GM18861 (cell line): ENCODE measurements at regions not wholly inside any gene's neighbourhood (a gene's known extent, or its start where the extent isn't known, plus 50 kb on each side); places are given as distances from the start of the nearest gene placed in this dataset.
A peak's percentile ranks its signal among the peaks of the same experiment; 100 is the strongest.

ENCODE experiments used
- ATAC-seq: cut with Tn5 transposase; IDR thresholded peaks from one replicate; pipeline ENCODE4 v1.9.1; 2021; ENCODE audit not compliant: unreplicated experiment

DNA sequence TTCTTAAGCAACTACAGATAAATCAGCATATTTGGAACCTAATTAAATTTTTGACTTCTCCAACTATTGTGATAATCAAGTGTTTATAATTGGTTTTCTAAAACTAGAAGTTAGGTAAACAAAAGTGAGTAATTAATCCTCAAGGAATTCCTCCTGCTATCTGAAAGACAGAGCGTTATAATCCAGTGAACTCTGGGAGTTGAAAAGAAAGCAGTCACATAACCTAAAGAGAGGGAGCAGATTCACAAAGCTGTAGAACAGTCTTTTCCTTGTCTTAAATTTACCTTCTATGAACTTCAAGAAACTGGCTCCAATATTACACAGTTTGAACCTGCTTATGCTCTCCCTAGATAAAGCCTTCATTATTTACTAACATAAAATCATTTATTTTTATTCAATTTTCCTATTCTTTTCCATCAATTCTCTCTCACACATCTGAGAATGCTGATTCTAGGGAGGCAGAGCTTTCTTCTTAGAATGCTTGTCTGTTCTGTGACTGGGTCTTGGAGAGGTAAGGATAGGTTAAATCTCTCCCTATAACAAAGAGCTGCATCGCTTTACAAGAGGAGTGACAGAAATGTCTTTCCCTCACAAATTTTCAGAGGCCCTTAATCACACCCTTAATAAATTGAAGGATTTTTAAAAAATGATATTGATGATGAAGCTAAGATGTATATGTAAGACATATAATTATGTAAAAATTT lies 132.8 kb downstream of the TUSC7 start:
- no peak for ATAC-seq

DNA sequence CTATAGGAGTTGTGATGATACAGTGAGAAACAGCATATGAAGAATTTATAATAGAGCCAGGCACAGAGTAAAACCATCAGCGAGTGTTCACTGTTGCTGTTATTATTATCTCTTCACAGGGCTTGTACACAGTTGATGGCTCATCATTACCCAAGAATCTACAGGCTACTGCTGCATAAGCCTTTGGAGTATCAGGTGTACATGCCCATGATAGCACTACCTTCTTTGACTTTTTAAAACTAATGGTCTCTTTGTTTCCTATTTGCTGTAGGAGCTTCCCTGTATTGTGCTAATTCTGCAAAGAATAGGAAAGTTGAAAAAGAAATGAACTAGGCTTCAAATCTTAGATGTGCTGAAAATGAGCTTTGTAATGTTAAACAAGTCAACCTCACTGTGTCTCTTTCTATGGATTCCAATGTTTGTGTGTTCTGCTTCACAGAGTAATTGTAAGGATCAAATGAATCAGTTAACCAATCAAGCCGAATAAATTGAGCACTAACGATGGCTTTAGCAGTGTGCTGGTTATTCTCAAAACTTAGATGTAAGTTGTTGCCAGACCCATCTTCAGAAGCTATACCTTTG lies 138.8 kb downstream of the TUSC7 start:
- ATAC-seq = no peak

DNA sequence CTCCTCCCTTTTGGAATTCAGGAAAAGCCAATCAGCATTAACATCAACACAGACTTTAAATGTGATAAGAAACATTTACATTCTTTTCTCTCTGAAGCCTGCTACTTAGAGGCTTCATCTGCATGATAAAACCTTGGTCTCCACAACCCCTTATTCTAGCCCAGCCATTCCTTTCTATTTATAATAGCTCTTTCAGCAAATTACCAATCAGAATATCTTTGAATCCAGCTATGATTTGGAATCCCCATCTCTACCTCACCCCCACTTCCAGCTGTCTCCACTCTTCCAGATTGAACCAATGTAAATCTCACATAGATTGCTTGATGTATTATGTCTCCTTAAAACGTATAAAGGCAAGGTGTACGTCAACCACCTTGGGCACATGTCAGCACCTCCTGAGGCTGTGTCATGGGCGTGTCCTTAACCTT lies 139.7 kb downstream of the TUSC7 start:
- no peak for ATAC-seq

DNA sequence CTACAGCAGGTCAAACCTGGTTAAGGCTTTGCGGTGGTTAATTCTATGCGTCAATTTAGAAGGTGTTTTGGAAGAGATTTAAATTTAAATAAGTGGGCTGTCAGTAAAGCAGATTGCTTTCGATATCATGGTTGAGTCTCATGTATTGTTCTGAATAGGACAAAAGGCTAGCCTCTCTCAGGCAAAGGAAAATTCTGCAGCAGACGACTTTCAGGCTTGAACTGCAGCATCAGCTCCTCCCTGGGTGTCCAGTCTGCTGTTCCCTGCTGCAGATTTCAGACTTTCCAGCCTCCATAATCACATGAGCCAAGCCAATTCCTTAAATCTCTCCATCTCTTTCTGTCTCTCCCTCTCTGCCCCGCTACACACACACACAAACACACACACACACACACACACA lies 143.2 kb downstream of the TUSC7 start:
- ATAC-seq = no peak

DNA sequence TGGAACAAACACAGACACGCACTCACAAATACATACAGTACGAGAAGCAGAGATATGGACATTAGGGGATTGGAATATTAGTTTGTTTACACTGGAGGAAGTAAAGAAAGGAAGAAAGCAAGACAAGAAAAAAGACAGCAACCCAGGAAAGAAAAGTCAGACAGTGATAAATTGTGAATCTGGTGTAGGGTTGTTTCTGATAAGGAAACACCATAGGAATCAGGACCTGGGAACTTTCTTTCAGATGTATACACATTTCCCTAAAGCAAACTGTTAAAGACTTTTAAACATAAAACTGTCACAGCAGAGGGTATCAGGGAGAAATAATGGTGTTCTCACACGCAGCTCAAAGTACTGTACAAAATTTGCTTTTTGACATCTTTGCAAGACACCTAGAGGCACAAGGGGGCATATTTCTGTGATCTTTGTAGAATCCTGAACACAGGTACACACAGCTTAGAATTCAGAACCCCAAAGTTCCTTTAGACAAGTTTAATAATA lies 153.7 kb downstream of the TUSC7 start:
- no peak for ATAC-seq

DNA sequence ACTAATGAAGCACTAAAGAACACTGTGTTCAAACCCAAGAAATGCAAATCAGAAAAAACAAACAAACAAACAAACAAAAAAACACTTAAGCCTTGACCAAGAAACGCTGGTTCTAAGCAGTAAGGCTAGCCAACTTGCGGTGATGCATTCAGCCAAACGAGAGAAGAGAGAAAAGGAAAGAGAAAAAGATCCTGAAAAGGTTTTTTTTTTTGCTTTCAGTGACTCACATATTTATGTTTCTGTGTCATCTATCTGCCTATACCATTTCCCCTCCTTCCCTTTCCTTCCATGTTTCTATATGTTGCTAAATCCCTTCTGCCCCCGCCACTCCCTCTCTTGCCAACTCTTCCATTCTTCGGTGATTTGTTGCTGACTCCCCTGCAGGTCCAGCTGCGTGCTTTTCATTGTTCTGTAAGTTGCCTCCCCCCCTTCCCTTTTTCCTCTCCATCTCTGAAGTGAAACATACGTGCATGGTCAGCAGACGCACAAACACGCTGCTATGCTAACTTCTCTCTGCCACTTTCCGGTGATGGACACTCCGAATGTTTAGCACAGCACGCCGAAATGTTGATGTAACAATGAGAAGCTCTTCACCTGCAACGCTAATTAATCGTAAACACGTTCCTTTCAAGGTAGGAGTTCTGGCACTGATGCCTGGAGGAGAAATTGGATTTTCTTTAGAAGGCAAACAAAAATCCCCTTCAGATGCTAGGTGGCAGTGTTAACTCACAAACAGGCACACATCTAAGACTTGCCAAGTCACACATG lies 154.4 kb downstream of the TUSC7 start:
- ATAC-seq = no peak

DNA sequence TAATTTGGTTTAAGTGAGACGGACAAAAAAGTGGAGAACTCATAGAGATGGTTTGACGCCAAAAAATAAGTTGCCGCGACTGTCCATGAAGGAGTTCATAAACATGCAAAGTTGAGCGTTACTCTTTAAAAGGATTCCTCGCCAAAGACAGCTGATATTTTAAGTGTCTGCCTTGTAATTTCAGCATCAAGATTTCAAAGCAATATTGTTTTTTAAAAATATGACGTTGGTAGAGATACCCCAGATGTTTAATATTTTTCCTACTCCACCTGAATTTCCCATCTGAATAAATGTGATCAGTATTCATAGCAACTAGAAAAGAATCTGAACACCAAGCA lies 155.0 kb downstream of the TUSC7 start:
- no peak for ATAC-seq

DNA sequence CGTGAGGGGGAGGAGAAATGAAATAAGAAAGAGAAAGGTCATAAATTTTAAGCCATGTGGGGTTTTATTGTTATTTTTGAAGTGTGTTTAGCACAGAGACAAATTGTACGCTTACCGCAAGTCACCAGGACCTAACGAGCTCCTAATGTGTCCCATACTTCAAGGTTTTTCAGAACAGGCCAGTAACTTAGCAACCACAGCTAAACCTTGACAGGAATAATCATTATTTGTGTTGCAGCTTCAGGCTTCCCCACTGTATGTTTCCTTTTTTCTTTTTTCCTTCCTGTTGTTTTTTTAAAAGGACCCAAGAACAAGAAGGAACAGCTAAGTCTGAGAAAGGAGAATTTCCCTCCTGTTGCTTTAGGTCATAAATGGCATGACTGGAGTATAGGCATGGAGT lies 160.8 kb downstream of the TUSC7 start:
- ATAC-seq = no peak

DNA sequence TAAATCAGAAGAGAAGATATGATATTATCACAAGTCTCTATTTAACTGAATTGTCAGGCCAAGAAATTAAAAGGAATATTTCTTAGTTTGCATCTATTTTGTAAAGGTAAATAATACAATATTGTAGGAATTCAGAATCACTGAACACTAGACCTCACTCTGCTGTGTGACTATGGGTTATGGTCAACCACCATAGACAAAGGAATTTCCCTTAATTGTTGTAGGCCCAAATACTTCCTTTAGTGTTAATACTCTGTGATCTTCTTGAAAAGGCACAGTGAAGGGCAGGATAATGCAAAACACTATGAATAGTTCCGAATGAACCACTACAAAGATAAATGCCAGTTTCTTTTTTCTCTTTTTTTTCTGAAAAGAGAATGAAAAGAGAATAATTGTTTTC lies 162.3 kb downstream of the TUSC7 start:
- no peak for ATAC-seq

DNA sequence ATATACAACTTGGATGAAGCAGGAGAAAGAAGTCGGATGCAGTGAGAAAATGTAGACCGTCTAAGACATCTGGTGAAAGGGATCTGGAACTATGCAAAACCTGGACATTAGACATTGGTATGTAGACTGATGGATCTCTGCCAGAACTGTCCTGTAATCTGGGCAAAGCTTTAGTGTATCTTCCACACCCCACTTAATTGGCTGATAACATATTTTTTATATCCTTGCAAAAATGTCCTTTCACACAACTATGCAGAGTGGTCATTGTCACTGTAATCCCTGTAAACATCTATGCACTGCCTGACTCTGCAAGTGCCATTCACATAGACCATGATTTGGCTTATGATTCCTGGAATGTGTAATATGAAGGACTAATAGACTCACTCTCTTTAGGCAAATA lies 163.1 kb downstream of the TUSC7 start:
- no peak for ATAC-seq

DNA sequence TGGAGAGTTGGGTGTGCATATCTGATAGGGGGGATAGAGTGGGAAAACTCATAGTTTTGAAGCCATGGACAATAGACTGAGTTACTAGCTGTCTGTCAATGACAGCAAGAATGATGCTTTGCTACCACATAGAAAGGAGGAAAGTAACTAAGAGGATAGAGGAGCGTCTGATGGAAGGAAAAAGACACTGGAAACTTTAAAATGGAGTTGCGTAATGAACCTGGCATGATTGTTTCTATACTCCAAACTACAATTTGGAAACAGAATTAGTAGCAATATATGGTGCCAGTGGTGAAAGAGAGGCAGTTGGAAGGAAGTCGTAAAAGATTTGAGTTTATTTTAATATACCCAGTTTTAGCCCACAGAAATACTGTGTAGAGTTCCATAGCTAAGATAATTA lies 163.6 kb downstream of the TUSC7 start:
- no peak for ATAC-seq

DNA sequence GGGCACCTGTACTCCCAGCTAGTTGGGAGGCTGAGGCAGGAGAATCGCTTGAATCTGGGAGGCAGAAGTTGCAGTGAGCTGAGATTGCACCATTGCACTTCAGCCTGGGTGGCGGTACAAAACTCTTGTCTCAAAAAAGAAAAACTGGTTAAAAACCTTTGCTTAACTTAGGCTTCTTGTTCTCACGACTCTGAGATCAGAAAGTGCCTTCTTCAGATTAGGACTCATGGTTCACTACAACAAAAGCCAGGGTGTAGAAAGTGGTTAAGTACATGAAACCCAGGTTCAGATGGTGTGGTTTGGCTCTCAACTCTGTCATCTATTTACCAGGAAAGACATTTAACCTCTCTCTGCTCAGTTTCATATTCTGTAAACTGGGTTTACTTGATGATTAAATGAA lies 168.4 kb downstream of the TUSC7 start:
- peak; percentile 90 for ATAC-seq

DNA sequence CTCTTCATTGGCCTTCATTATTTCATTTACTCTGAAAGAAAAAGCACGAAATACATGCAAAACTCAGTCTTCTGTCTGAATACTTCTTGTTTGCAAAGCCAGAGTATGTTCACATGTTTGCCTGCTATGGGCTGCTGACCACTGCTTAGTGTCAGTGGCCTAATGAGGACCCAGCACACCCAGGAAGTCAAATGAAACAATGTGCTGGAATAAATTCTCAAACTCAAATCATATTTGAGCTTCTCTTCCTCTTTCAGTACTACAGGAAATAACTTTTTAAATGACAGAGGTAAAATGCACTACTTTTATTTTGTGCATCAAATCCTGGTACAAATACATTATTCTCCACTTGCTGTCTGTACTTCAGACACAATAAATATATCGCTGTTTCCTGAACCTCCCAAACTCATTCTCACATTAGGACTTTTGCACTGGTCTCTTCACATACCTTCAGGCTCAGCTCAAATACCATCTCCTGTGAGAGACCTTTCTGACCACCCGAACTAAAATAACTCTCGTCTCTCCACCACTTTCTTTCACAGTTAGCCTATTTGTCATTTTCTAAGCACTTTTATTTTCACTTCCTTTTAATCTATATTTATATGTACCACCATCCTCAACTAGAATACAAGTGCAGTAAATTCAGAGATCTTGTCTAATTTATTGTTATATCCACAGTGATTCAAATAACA lies 176.8 kb downstream of the TUSC7 start:
- ATAC-seq = peak; percentile 93

DNA sequence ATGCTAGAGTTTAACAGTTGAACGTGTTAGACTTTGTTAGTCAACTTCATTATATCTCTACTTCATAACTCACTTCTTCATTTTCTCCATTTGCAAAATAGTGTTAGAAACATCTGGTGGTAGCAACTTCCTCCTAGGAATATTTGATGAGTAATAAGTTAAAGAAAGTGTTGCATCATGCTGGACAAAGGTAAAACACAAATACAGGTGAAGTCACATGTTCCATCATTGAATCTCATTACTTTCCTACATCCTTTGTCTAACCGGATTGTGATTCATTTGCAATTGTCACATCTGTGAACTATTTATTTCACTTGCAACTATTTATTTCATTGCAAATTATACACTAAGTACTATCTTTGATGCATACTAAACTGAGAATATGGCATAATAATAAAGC lies 186.5 kb downstream of the TUSC7 start:
- no peak for ATAC-seq

DNA sequence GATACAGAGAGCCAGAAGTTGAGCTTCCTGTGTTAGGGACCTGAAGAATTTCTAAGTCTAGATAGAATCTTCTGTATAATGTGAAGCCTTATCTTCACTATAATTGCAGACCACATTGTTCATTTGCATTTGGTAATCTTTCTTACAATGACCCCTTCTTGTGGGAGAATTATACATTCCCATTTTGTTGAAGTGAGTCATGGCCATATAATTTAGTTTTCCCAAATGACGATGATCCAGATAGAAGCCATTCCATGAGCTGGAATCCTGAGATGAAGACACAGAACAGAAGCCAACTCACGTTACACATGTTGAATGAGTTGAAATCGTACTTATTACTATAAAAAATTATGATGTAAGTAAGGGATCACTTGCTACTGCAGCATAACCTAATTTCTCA lies 187.8 kb downstream of the TUSC7 start:
- ATAC-seq = no peak

DNA sequence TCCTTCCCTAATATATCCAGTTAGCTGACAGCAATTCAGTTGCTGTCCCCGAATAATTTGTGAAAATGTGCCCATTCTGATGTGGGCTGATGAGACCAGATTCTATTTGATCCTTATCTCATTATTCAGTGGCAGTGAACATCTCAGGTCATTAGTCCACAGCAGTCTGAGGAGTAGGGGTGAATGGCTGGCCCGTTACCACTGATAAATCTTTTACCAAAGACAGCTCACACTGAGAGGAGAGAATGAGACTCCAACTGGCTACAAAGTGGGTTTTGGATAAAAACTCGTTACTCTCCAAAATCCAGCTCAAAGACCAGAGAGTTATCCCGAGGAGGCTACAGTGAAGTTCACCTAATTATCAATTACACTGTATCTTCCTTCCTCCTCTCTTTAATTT lies 189.7 kb downstream of the TUSC7 start:
- ATAC-seq = no peak

DNA sequence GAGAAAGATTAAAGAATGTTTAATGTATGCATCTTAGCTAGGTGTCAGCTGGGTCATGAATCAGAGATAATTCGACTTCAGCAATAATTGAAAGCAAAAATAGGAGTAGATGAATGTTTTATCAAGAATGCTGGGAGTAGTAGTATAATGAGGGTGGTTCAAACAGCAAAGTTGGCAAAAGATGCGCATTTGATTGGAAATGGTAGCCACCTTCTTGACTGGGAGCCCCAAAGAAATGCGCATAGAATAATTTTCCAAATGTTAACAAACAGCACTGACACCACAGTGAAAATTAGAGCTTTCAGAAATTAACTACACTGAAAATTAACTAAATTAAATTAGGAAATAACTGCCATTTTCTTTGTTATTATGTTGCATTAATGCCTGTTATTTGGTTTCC lies 195.8 kb downstream of the TUSC7 start:
- no peak for ATAC-seq

DNA sequence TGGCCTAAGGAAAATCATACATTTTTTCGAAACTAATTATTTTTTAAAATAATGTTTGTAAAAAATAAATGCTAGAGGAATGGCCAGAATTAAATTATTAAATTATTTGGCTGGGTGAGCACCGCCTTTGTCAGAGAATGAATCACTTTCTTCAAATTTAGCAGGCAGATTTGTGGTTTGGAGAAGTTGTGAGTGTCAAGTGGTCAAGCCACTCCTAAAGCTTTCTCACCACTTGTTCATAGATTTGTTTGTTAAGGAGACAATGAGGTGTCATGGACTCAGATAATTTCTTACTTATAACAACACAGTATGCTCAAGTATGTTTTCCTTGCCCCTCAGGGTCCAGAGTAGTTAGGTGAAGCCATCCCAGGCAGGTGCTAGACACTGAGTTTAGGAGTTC lies 196.2 kb downstream of the TUSC7 start:
- no peak for ATAC-seq

DNA sequence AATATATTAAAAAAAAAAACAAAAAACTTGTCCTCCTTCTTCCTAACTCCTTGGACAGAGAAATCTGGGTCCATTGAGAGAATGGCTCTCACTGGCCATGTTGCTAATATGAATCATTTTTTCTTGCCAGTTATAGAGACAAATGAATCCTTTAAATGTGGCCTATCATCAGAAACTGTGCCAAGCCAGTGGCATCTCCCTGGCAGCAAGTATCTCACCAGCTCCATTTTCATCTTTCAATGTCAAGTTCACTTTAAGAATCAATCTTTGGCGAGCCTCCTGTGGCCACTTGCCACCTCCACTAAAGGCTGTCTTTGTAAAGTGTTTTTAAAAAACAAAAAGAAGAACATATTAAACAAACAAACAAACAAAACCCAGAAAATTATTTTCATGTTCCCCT lies 202.5 kb downstream of the TUSC7 start:
- no peak for ATAC-seq

DNA sequence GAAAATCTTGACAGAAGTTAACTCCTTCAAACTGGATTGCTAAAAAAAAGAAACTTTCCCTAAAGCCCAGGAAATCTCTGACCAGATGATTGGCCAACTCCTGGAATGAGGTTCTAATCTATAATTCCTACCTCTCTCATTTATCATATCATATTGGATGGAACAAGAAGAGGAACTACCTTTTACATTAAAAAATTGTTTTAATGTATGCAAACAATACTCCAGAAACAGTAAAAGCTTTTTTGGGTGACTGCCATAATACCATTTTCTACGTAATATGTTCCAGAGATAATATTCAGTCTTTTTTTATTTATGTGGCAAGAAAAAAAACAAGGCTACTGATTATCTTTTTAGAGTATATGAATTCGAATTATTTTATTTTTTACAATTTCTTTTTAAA lies 204.4 kb downstream of the TUSC7 start:
- ATAC-seq = no peak

DNA sequence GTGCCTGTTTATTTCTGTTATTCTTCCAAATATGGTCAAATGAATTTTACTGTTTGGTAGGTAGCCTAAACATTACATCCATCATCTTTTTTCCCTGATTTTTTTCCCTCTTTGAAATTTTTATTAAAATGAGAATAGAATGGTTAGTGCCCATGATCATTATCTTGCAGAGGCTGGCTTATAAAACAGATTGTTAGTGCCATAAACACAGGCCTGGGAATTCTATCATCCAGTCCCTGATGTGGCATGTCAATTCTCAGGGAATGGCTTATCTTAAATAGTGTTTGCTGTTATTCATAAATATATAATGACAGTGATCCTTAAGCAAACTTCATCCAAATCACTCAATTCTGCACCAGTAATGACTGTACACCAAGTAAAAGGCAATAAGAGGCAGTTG lies 207.3 kb downstream of the TUSC7 start:
- no peak for ATAC-seq
